Glomerular visceral epithelial cell (primary cell): ENCODE measurements at regions not wholly inside any gene's neighbourhood (a gene's known extent, or its start where the extent isn't known, plus 50 kb on each side); places are given as distances from the start of the nearest gene placed in this dataset.

Experiments
- DNase-seq: peaks from one replicate; pipeline ENCODE4 v3.0.0-alpha.2; 2016; ENCODE audit errors: extremely low spot score

GRCh38 chr4:3704669-3705068 lies 61.5 kb upstream of the ADRA2C start:
- no peak for DNase-seq

- DNase-seq, result no peak
Measured at GRCh38 chr4:3703677-3704521, 62.3 kb upstream of the ADRA2C start.

GRCh38 chr4:3703343-3703676 lies 62.9 kb upstream of the ADRA2C start:
- DNase-seq, result no peak

- DNase-seq, result no peak
Measured at GRCh38 chr4:3702561-3703221, 63.5 kb upstream of the ADRA2C start.

GRCh38 chr4:3701736-3702560 lies 64.2 kb upstream of the ADRA2C start:
- no peak for DNase-seq

GRCh38 chr4:3701271-3701734 lies 64.9 kb upstream of the ADRA2C start:
- DNase-seq, result no peak

GRCh38 chr4:3700736-3701135 lies 65.4 kb upstream of the ADRA2C start:
- DNase-seq, result no peak

GRCh38 chr4:3700223-3700622 lies 66.0 kb upstream of the ADRA2C start:
- DNase-seq, result no peak

- no peak for DNase-seq
Measured at GRCh38 chr4:3699678-3700077, 66.5 kb upstream of the ADRA2C start.

GRCh38 chr4:3699261-3699660 lies 66.9 kb upstream of the ADRA2C start:
- DNase-seq, result no peak

GRCh38 chr4:3697033-3697432 lies 69.2 kb upstream of the ADRA2C start:
- DNase-seq, result no peak

GRCh38 chr4:3690551-3691152 lies 75.5 kb upstream of the ADRA2C start:
- DNase-seq, result no peak

- DNase-seq, result no peak
Measured at GRCh38 chr4:3689576-3690550, 76.3 kb upstream of the ADRA2C start.

- DNase-seq, result no peak
Measured at GRCh38 chr4:3689006-3689405, 77.2 kb upstream of the ADRA2C start.

- DNase-seq, result no peak
Measured at GRCh38 chr4:3688018-3688998, 77.9 kb upstream of the ADRA2C start.

GRCh38 chr4:3687538-3687937 lies 78.6 kb upstream of the ADRA2C start:
- no peak for DNase-seq

GRCh38 chr4:3686753-3687152 lies 79.4 kb upstream of the ADRA2C start:
- DNase-seq, result no peak

GRCh38 chr4:3685081-3685645 lies 81.0 kb upstream of the ADRA2C start:
- DNase-seq, result no peak

- no peak for DNase-seq
Measured at GRCh38 chr4:3684546-3684945, 81.6 kb upstream of the ADRA2C start.
